GM18909 (cell line): ENCODE measurements at regions not wholly inside any gene's neighbourhood (a gene's known extent, or its start where the extent isn't known, plus 50 kb on each side); places are given as distances from the start of the nearest gene placed in this dataset.
"Not testable (repeated sequence)": the region's sequence is repeated elsewhere in the genome, so short reads cannot be mapped to it uniquely, and the experiment has no call there.

Source experiments
- ATAC-seq: cut with Tn5 transposase; IDR thresholded peaks from one replicate; pipeline ENCODE4 v1.9.1; 2021; ENCODE audit warnings: mild to moderate bottlenecking; ENCODE audit not compliant: unreplicated experiment, poor library complexity

DNA sequence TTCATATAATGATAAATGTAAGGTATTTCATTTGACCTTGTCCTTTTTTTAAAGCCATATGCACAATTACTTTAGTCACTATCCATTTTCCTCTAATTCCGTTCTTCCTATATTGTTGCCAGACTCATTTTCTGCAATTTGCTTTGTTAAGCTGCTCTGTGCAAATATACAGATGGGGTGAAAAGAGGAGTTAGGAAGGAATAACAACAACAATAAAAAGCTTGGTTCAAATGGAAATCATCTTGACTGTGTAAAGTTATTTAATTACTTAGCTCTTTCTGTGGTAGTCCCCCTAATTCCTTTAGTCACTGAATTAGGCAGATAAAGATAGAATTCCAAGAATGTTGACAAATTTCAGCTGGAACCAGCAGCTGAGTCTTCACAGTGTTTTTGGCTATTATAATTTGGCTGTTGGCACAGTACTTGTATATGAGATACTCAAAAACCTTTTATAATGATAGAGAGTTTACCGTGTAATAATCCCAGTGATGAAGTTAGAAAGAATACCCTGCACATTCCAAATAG, 838.0 kb downstream of the RPS29 start:
- ATAC-seq, result no peak

DNA sequence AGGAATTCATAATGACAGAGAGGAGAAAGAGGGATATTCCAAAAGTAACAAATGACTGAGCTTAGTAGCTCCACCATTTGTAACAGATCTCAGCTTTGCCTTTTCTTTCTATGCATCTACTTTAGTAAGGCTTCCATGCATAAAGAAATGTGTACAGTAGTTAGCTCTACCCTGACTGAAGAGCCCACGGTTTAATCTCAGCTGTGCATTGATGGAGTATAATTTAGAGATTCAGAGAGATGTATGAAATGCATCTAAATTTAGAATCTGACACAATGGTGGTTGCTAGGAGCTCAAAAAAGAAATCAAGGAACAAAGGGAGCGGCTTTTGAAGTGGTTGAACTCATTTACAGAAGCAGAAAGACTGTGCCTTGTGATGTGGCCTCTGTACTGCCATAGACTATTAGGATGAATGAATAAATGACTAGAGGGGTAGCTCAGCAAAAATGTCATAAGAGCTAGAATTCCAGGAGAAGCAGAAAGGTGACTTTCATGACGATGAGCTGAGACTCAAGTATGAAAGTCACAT, 838.6 kb downstream of the RPS29 start:
- ATAC-seq, result no peak

DNA sequence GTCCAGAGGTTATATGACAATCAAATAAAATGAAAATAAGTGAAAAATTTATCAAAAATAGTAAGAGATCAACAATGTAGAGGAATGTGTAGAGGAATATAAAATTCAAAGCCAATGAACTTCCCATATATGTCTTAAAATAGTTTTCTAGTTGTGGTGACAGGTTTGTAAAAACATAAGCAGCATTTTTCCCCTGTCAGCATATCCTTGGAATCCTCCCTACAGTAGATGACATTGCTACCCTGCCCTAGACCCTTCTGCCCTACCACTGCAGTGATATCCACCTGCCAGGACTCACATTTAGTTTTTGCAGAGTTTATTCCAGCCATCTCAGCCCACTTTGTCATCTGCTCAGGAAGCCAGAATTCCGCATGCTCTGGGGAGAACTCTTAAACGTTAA, 842.0 kb downstream of the RPS29 start:
- ATAC-seq, result no peak

DNA sequence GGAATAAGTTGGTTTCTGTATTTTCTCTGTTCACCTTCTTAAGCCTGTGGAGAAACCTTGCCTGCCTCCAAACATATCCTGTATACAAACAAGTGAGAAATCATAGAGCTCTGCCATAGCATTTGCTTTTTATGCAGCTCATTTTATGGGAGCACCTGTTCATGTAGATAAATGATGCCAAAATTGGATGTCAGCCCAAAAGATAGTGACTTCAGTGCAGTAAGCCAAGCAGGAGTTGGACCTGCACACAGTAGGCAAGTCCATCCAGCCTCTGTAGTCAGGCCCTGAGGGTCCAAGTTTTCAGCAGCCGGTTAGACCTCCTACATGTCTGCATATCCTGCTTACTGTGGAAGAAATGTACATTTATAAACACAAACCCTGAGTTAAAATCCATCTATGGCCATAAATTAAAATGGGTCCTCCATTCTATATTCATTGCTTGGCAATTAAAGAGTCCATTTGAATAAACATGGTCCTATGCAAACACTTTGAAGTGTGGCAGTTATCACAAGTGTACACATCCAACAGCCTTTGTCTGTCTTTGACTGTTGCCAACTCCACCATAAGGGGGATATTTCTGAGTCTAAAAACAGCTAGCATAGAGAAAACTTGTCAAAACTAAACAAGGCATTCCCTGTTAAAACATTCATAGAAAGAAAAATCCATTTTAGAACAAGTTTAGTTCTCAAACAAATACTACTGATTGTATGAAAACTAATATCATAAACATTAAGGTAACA, 847.8 kb downstream of the RPS29 start:
- no peak for ATAC-seq

DNA sequence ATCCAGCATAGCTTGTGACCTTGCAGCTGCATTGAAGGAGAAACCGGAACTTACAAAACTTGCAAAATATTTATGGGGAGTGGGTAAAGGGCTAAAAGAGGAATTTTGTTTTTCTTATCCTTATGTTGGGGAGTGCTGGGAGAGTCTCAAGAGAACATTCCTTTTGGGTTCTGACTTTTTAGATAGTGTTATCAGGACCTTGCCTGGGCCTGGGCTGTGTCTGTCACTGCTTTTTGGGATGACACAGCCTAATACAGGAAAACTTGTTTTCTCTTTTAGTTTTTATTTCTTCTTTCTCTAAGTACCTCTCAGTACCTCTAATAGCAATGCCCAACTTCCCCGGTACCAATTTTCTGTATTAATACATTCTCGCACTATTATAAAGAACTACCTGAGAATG, 850.6 kb downstream of the RPS29 start:
- ATAC-seq, result no peak

DNA sequence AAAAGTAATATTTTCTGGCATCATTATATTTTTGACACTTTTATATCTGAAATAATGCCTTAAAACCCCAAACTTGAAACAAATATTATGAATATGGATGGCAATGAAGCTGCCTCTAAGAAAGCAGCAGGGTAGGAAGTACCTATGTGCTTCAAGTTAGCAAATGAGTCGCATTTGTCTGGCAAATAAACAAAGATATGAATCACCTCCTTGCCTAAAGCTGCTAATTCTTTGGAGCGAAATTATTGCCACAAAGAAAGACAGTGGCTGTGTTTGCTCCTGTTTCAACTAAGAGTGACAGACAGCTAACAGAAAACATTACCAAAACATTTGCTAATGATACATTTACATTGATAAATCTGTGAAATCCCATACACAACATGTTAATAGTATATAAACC, 854.9 kb downstream of the RPS29 start:
- no peak for ATAC-seq

DNA sequence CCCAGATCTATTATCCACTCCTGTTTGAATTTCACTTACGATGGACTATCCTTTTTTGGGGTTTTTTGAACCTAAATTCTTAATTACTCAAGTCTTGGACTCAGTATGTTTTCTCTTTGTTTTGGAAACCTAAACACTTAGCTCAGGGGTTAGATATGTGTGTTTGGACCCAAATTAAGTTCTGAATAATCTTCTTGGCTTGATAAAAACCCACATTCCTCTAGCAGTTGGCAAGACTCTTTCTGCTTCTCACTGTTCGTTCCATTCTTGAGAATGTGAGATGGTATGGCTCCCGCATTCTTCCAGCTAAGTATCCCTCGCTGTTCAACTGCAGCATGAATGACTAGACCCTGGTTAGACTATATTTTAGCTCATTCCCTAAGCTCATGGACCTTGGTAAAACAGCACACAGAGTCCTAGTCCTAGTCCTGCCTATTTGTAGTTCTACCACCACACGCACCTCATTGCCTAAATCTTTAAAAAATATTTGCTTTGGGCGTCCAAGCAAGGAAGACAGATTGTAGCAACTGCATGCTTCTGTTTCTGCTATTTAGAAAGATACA, 860.0 kb downstream of the RPS29 start:
- ATAC-seq, result no peak

DNA sequence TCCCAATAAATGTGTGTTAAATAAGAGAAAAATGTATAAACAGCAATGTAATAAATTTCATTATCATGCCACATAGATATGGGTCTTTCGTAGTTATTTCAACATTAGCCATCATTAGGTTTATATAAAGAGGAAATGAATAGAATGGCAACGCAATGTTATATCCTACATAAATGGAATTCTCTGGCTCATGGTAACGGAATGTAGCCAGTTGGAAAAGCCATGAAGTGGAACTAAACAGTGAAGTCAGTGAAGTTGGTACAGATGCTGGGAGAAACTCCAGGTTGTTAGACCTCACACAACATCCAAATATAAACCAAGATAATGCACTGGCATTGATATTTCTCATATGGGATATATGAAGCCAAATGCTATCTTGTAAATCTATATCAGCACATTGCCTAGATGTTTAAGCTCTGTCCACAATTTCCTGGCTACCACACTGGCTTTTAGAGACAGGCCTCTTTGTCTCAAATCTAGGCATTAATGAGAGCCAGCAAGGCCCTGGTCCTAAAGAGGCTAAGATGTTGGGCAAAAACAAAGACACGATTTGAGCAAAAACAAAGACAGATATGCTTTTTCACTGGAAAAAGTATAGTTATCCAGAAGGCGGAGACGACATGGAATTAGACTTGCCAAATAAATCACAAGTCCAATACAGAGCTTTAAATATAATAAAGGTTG, 861.0 kb downstream of the RPS29 start:
- ATAC-seq, result no peak

DNA sequence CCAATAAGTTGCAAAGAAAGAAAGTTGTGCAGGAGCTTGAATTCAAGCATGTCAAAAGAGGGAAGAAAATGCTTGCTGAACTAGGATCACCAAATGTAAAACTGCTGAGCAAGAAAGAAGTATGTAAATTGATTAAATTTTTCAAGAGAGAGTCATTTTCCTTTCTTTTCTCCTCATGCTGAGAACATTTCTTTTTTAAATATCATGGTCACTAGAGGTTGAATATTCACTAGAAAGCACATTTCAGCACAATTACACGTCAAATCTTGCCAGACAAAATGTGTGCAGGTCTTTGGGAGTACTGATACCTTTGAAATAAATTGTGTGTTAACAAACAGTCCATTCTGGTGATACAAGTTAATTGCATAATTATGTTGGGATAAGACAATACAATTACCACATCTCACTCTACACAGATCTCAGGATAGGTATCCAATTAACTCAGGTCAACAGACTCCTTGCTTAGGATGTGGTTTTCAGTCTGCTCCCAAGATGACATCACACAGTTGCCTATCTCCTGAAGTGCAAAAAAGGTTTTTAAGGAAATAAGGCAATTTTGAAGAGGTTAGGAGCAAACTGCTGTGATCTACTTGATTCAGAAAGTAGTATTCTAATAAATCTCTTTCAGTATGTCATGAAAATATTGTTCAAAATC, 862.2 kb downstream of the RPS29 start:
- no peak for ATAC-seq

DNA sequence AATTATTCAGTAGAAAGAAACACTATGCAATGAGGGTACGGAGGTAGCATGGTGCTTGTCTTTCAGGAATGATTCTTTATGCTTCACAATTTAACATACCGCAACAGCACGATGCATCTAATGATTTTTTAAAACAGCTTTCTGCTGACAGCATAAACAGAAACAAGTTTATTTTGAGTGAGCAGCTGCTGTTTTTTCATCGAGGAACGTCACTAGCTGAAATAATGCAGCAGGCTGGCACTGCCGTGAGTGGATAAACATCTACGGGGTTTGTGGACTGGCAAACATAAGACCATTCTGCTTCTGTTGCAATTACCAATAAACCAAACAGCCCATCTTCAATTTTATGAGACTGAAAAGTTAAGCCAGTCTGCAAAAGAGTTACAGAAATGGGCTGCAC, 871.8 kb downstream of the RPS29 start:
- no peak for ATAC-seq

DNA sequence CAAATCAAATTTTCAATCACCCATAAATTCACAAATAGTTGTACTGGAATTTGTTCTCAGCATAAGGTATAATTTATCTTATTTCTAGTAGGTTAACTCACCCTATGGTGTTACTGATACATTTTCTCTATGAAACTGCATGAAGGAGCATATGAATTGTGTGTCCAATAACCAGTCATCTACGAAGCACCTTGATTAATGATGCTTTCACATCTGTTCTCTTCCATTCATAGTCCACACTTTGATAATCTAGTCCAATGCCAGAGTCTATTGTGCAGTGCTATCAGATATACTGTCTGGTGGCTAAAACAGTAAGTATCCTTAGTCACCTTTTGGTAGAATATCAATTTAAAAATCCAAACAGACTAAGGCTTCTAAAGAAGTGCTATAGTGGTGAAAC, 876.0 kb downstream of the RPS29 start:
- ATAC-seq, result no peak

DNA sequence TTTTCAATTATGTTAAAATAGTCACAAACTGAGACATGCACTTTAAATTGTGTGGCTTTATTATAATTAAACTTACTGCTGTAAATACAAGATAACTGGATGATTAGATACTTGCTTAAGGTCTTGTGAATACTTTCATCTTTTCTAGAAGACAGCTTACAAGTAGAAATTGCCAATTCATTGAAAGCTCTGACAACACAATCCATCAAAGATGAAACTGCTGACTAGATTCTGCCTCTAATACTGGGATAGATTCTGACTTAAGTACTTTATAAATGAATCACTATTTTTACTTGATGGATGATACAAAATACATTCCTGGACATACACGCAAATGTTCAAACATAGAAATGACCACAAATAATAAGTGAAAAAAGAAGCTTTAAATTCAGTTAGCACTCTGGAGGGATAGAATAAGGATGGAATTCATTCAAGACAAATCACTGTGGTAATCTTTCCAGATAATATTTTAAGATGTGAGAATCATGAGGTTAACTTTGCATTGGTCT, 876.8 kb downstream of the RPS29 start:
- no peak for ATAC-seq

DNA sequence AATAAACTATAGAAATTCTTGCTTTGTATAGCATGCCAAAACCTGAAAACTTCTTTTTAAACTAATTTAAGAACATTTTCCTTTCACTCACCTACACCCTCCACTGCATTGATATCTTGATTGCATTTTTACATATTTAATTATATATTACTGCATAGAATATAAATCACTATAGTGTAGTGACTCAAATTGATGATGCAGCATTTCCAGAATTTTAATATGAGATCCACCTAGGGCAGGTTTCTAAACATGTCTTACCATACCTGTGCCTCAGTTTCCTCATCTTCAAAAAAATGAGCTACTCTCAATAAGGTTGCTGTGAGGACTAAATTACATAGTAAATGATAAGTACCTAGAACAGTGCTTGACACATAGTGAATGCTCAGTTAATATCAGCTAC, 881.5 kb downstream of the RPS29 start:
- no peak for ATAC-seq

DNA sequence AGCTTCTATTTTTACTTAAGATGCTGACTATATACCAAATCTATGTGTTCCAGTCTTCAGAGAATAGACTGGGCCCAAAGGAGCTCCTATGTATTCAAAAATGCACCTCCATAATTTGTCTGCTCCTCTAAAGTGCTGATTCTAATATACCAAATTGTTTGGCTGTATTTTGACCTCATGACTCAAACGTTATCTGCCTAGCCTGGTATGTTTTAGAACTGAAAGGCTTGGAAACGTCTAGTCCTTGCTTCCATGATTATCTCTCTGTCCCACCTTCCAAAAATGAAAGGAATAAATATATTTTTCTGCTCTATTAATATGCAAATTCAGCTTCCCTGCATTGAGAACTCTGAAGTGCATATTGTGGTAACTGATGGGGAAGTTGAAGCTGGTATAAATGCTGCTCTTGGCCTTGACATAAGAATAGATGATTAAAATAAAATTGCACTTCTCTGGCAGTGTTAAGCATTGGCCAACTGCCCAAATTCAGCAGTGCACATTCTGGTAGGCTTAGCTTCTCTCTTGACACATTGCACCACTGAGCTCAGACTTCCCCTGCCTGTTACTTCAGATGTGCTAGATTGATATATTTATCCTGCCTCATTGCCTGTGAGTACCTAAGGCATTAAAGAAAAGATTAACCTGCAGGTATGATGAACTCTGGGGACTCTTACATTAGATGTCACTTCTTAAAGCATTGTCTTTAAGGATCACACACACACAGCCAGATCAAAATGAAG, 882.3 kb downstream of the RPS29 start:
- ATAC-seq, result no peak

DNA sequence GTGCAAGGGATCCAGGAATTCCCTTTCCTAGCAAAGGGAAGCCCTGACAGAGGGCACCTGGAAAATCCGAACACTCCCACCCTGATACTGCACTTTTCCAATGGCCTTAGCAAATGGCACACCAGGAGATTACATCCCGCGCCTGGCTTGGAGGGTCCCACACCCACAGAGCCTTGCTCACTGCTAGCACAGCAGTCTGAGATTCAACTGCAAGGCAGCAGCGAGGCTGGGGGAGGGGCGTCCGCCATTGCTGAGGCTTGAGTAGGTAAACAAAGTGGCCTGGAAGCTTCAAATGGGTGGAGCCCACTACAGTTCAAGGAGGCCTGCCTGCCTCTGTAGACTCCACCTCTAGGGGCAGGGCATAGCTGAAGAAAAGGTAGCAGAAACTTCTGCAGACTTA, 888.8 kb downstream of the RPS29 start:
- ATAC-seq, result not testable (repeated sequence)

DNA sequence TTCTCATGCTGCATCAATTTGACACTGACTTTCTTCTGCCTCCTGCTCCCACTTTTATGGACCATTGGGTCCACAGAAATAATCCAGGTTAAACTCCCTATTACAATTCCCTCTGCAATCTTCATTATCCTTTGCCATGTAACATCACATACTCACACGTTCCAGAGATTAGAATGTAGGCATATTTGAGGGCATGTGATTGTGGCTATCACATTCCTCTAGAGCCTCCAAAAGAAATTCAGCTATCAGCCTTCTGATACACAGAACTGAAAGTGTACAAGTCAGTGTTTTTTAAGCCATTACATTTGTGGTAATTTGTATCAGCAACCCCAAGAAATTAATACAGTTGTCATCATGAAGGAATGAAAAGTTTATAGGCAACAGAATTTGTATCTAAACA, 892.4 kb downstream of the RPS29 start:
- no peak for ATAC-seq

DNA sequence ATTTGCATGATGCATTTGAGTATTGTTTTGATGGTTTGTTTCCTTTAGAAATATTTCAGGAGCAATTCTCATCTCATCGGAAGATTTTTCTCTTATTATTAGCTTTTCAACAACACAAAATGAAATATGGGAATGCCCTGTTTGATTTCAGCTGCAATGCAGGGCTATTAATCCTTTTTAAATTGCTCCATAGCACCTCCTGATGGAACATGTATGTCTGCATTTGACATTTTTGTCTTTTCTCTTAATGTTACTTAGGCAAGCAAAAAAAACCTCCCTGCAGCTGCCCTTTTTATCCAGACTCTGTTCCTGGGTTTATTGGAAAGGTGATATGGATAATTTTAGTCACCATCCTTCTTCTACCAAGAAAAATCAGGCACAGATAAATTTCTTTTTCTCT, 895.8 kb downstream of the RPS29 start:
- ATAC-seq, result no peak

DNA sequence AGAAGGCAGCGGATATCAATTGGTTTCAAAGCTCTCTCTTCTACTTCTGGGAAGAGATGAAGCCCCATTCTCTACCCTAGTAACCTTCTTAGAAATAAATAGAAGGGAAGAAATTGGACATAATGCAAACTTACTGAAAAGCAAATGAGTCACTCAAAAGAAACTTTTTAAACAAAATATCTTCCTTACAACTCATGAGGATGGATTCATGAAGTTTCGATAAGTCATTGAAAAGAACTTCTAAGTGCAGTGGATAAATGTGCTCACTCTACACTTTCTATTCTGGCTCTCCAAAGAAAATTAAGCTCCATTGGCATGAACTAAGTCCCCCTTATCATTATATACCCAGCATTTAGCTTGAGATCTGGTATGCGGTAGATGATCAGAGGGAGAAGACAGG, 899.5 kb downstream of the RPS29 start:
- ATAC-seq, result no peak

DNA sequence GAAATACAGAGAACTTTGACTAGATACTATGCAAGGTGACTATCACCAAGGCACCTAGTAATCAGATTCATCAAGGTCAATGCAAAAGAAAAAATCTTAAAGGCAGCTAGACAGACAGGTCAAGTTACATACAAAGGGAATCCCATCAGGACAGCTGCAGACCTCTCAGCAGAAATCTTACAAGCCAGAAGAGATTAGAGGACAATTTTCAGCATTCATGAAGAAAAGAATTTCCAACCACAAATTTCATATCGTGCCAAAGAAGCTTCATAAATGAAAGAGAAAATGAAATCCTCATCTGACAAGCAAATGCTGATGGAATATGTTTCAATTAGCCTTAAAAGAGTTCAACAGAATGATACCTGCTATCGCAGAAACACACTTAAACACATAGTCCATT, 913.7 kb downstream of the RPS29 start:
- no peak for ATAC-seq

DNA sequence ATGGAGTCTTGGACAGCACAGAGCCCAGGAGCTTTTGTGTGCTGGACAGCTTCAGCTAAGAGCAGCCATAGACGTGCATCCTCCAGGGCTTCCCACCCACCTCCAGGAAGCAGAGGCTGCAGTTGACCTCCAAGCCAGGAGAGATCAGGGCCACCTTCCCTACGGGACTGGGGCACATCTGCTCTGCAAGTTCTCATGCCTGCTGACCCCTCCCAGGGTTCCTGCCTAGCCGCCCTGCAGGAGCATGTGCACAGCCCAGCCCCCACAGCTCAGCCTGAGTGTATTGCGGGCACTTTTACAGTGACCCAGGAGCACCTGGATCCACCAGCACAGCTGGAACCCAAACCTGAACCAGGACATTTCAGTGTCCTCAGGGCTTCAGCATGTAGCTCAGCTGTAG, 915.2 kb downstream of the RPS29 start:
- ATAC-seq, result no peak
